IgD-negative memory B cell (primary cell): ENCODE measurements at regions not wholly inside any gene's neighbourhood (a gene's known extent, or its start where the extent isn't known, plus 50 kb on each side); places are given as distances from the start of the nearest gene placed in this dataset.
"Not testable (repeated sequence)": the region's sequence is repeated elsewhere in the genome, so short reads cannot be mapped to it uniquely, and the experiment has no call there.

Experiments used
- H3K27ac Mint-ChIP-seq, 3 donors: one replicate each; pipeline ENCODE4 v1.8.0; 2020 to 2022; ENCODE audit warnings: mild to moderate bottlenecking in 3 of 3, mixed read lengths in 3 of 3, moderate library complexity in 1 of 3
- H3K27me3 Mint-ChIP-seq: one replicate; pipeline ENCODE4 v1.8.0; 2021; ENCODE audit warnings: mixed read lengths
- H3K36me3 Mint-ChIP-seq: one replicate; pipeline ENCODE4 v1.8.0; 2020; ENCODE audit warnings: mild to moderate bottlenecking, mixed read lengths
- H3K4me1 Mint-ChIP-seq, 3 donors: one replicate each; pipeline ENCODE4 v1.8.0; 2020 to 2022; ENCODE audit warnings: mixed read lengths in 3 of 3, mild to moderate bottlenecking in 1 of 3
- H3K4me3 Mint-ChIP-seq, 4 donors: one replicate each; pipeline ENCODE4 v1.8.0; 2020 to 2022; ENCODE audit warnings: mild to moderate bottlenecking in 4 of 4, mixed read lengths in 4 of 4, moderate library complexity in 3 of 4
- H3K9me3 Mint-ChIP-seq, 3 donors: one replicate each; pipeline ENCODE4 v1.8.0; 2020 to 2021; ENCODE audit warnings: mixed read lengths in 3 of 3, mild to moderate bottlenecking in 1 of 3

DNA sequence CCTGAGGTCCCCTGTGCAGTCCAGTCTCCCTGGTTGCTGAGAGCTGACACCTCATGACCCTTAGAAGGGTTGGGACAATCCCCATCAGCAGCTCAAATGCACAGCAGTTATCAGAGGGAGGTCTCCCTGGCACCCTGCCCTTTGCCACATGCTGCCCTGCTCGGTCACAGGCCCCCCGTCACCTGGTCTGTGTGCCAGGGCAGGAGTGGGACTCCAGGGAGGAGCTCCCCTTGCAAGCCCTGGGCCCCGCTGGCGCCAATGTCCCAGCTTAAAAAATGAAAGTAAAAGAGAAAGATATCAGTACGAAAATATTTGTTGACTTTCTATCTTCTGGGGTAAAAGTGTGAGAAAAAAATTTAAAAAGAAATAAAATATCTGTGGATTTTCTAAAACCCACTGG, 68.1 kb upstream of the SLC22A16 start:
- Mint-ChIP-seq H3K27ac (no peak overlapping the region), H3K36me3 (peaks cover 4% of the 10 kb centered on the region), H3K4me3 (peak overlapping the region in 3 of 4 donors; percentile 70 to 81 (median 77)), H3K9me3 (peaks cover 0 to 7% (median 4%) of the 10 kb centered on the region in 3 donors), H3K4me1 (peaks cover 11 to 17% (median 13%) of the 10 kb centered on the region in 3 donors), H3K27me3 (peaks cover 3% of the 10 kb centered on the region)

DNA sequence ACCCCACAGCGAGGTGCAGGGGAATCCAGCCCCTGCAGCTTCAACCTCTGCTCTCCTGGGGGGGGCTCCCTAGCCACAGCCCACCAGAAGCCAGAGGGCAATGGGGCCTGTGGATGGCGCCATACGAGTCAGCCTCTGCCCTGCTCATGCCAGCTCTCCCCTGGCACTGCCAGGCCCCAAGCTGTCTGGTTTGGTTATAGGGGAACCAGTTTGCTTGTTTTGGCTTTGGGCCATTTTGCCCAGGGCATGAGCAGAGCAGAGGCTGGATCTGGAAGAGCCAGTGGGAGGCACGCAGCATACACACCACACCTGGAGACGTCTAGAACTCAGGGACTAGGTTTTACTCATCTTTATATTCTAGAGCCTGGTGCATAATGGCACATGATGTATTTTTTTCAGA, 66.7 kb upstream of the SLC22A16 start:
- H3K27ac Mint-ChIP-seq, result no peak overlapping the region
- H3K27me3 Mint-ChIP-seq, result peaks cover 3% of the 10 kb centered on the region
- peaks cover 4% of the 10 kb centered on the region for H3K36me3 Mint-ChIP-seq
- peaks cover 11 to 17% (median 13%) of the 10 kb centered on the region in 3 donors for H3K4me1 Mint-ChIP-seq
- peaks cover 0 to 7% (median 3%) of the 10 kb centered on the region in 3 donors for H3K9me3 Mint-ChIP-seq
- H3K4me3 Mint-ChIP-seq, result peak overlapping the region in 1 of 4 donors; percentile 76

DNA sequence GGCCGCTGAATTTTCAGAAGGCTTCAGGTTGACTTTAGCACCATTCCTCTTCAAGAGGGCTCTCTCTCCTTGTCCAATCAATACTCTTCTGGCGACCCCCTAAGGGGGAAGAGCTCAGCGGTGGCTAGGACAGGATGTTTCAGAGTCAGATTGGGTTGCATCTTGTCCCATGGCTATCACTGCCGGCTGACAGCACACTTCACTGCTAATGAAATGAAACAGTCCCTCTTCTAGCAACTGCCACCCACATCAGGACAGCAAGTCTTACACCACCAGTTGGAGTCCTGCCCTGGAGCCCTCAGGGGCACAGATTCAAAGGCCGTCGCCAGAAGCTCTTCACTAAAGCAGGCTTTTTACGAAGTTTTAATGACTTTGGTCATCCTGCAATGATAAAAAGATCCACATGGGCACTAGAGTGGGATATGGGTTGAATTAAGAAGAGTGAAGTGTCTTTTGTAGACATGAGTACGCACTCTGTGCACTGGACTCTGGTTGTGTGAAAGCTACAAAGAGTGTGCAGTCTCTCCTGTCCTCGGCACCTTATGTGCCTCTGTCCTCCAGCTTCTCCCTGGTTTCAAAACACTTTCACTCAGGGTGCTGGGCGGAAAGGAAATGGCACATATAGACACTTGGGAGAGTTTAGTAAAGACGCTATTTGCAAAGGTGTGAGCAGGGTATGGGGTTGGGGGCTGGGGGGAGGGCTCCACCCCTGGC, 66.1 kb upstream of the SLC22A16 start:
- H3K4me3 Mint-ChIP-seq, result no peak overlapping the region
- H3K9me3 Mint-ChIP-seq, result peaks cover 0 to 7% (median 3%) of the 10 kb centered on the region in 3 donors
- peaks cover 4% of the 10 kb centered on the region for H3K36me3 Mint-ChIP-seq
- H3K27ac Mint-ChIP-seq, result no peak overlapping the region
- peaks cover 11 to 17% (median 13%) of the 10 kb centered on the region in 3 donors for H3K4me1 Mint-ChIP-seq
- H3K27me3 Mint-ChIP-seq, result peaks cover 3% of the 10 kb centered on the region

DNA sequence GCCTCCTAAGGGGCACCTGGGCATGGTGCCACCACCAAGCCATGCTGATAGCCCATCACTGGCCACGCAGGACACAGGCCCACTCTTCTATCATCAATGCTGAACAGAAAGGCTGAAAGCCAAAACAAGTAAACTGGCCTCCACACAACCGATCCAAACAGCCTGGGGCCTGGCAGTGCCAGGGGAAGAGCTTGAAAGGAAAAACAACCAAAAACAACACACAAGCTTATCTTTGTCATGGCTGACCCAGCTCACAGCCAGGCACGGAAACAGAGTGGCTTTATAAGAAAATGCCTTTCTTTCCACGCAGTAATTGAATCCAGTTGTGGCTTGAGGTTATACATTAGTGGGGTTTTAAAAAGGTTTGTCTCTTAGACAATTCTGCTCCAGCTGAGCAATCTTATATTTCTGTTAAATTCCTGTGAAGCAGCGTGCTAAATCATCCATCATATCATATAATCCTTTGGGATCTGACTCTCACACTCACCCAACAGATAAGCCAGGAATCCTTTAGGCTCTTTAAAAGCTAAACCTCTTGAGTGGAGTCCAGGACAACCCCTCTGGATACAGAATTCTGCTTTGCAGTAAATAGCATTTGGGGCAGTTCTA, 65.4 kb upstream of the SLC22A16 start:
- H3K27me3 Mint-ChIP-seq, result peaks cover 3% of the 10 kb centered on the region

DNA sequence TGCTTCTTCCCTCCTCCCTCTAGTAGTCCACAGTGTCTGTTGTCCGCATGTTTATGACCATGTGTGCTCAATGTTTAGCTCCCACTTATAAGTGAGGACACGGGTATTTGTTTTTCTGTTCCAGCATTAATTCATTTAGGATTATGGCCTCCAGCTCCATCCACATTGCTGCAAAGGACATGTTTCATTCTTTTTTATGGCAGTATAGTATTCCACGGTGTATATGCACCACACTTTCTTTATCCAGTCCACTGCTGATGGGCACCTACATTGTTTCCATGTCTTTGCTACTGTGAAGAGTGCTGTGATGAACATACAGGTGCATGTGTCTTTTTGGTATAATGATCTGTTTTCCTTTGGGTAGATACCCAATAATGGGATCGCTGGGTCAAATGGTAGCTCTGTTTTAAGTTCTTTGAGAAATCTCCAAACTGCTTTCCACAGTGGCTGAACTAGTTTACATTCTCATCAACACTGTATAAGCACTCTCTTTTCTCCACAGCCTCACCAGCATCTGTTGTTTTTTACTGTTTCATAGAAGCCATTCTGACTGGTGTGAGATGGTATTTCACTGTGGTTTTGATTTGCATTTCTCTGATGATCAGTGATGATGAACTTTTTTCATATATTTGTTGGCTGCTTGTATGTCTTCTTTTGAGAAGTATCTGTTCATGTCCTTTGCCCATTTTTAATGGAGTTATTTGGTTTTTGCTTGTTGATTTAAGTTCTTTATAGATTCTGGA, 63.0 kb upstream of the SLC22A16 start:
- not testable (repeated sequence) for H3K4me3 Mint-ChIP-seq, H3K27me3 Mint-ChIP-seq, H3K9me3 Mint-ChIP-seq, H3K36me3 Mint-ChIP-seq
- Mint-ChIP-seq H3K27ac (peak overlapping the region in 1 of 3 donors; percentile 17), H3K4me1 (peaks cover 8 to 13% (median 8%) of the 10 kb centered on the region in 3 donors)

More for the DNA sequence above, 65.4 kb upstream of the SLC22A16 start:
- H3K36me3 Mint-ChIP-seq, result peaks cover 4% of the 10 kb centered on the region
- peaks cover 11 to 19% (median 13%) of the 10 kb centered on the region in 3 donors for H3K4me1 Mint-ChIP-seq
- peak overlapping the region in 1 of 3 donors; percentile 52 for H3K27ac Mint-ChIP-seq
- peaks cover 0 to 7% (median 3%) of the 10 kb centered on the region in 3 donors for H3K9me3 Mint-ChIP-seq
- H3K4me3 Mint-ChIP-seq, result no peak overlapping the region

DNA sequence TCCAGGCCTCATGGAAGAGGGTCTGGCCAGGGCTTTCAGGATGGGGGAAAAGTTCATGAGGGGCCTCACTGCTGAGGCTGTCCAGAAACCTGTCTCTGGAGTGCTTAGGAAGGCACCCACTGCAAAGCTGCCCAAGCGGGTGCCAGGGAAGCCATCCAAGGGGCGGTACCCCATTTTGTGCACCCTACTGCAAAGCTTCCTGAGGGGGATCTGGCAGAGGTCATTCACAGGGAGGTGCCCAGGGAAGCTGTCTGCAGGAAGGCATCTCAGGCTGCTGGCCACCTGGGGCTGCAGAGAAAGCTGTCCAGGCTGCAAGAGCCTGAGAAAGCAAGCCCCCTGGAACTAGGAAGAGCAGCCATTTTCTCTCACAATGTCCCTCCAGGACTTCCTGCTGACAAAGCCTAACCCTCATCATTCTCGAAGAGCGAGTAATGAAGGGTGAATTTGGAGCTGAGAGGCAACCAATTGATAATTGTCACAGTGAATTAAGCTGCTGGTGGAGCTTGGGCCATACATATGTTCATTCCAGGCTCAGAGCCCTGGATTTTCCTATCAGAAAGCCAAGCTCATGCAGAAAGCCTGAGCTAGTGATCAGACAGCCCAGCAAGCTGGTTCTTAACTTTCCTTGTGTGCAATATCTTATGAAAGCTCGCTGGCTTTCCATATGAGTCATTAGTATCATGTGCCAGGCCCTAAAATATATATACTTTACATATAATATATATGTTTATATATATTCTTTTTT, 62.2 kb upstream of the SLC22A16 start:
- Mint-ChIP-seq H3K9me3 (peaks cover 0 to 5% (median 5%) of the 10 kb centered on the region in 3 donors), H3K4me3 (no peak overlapping the region), H3K27ac (no peak overlapping the region), H3K36me3 (peaks cover 2% of the 10 kb centered on the region), H3K4me1 (peaks cover 4 to 10% (median 5%) of the 10 kb centered on the region in 3 donors), H3K27me3 (peaks cover 1% of the 10 kb centered on the region)

DNA sequence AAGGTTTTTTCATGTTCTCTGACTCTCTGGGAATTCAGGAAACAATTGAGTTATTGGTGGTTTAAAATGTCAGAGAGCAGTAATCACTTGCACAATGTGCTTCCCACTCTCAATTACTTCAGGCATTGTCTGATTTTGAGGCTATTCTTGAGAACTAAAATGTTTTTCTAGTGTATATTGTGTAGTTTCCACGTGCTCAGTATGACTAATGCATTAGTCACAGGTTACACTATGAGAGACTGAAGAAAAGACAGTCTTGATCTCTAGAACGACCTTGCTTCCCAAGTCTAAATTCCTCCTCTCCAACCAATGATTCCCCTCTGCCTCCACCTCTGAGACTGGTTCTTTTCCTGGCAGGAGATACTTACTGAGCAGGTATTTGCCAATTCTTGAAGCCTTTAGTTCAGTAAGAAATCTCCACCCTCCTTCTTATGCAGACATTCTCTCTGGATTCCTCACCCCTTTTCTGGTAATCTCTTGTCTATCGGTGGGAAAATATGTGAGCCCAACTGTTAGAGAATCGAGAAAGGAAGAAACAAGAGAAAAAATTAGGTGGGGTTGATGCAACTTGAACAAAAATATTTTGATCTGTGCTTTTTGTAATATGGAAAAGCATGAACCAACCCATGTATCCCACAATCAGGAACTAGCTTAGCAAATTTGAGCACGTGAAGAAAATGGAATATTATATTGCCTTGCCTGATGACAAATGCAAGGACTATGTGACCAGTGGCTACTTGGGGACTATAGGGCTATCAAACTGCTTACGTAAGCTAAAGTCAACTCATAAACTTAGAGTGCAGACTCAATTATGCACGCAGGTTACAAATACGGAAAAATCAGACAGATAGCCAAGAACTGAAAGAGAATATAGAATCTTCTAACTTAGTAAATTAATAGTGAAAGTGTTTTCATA, 61.1 kb upstream of the SLC22A16 start:
- Mint-ChIP-seq H3K9me3 (peaks cover 0 to 5% (median 5%) of the 10 kb centered on the region in 3 donors), H3K4me1 (peaks cover 0 to 6% (median 2%) of the 10 kb centered on the region in 3 donors), H3K27ac (no peak overlapping the region), H3K36me3 (peaks cover 2% of the 10 kb centered on the region), H3K4me3 (no peak overlapping the region), H3K27me3 (no peaks in the 10 kb centered on the region)

DNA sequence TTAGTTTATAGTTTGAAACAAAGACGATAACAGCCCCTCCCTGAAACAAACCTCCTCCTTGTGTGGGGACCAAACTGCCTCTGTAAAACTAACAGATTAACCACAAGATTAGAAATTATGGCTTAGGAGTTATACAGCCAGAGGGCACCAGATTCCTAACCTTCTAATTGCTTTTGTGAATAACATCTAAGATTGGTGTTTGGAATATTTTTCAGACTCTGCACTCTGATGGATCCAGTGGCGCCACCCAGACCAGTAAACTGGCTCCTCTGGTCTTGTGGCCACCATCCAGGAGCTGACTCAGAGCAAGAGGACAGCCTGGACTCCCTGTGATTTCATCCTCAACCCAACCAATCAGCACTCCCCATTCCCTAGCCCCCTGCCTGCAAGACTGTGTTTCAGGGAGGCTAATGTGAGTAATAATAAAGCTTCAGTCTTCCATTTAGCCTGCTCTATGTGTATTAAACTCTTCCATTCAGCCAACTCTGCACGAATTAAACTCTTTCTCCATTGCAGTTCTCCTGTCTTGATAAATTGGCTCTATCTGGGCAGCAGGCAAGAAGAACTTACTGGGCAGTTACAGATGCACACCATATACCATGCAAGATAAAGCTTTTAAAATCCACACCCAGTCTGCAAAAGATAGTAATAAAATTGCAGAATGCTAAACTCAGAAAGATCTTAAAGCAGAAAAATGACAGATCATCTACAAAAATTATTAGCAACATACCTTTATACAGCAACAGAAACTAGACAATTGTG, 58.5 kb upstream of the SLC22A16 start:
- Mint-ChIP-seq H3K4me1 (peaks cover 0 to 4% (median 2%) of the 10 kb centered on the region in 3 donors), H3K9me3 (peaks cover 0 to 5% (median 5%) of the 10 kb centered on the region in 3 donors), H3K36me3 (peaks cover 2% of the 10 kb centered on the region), H3K27me3 (no peaks in the 10 kb centered on the region), H3K4me3 (no peak overlapping the region), H3K27ac (peak overlapping the region in 1 of 3 donors; percentile 57)

DNA sequence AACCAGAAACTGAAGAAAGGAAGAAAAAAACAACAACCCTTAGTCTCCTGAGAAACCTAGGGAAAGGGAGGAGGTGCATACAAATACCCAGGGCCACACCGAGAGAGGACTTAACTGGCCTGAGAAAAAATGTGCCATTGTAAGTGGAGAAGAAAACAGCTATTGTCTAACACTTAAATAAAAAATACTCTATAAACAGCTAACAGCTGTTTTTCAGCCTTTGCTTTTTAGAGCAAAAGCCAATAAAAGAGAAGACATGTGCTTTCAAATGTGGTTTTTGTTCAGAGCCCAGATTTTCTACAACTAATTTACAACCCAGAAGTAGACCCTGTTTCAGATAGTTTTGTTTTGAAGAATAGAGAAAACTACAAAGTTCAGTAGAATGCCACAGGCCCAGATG, 56.0 kb upstream of the SLC22A16 start:
- no peak overlapping the region for H3K27ac Mint-ChIP-seq
- H3K36me3 Mint-ChIP-seq, result peaks cover 2% of the 10 kb centered on the region
- no peak overlapping the region for H3K4me3 Mint-ChIP-seq
- H3K4me1 Mint-ChIP-seq, result peaks cover 0 to 4% (median 0%) of the 10 kb centered on the region in 3 donors
- peaks cover 0 to 5% (median 5%) of the 10 kb centered on the region in 3 donors for H3K9me3 Mint-ChIP-seq
- H3K27me3 Mint-ChIP-seq, result no peaks in the 10 kb centered on the region

DNA sequence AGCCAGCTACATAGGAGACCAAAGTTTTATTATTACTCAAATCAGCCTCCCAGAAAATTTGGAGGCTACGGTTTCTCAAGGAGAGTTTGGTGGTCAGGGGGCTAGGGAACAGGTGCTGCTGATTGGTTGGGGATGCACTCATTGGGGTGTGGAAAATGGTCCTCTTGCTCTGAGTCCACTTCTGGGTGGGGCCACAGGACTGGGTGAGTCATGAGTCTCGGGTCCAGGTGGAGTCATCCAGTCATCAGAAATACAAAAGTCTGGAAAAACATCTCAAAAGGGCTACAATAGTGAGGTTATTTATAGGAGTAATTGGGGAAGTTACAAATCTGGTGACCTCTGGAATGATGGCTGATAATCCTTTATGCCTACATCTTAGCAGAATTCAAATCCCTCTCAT, 54.3 kb upstream of the SLC22A16 start:
- Mint-ChIP-seq H3K27me3 (no peaks in the 10 kb centered on the region), H3K4me3 (no peak overlapping the region), H3K4me1 (peaks cover 0 to 1% (median 0%) of the 10 kb centered on the region in 3 donors), H3K9me3 (peaks cover 0 to 5% (median 5%) of the 10 kb centered on the region in 3 donors), H3K36me3 (peaks cover 2% of the 10 kb centered on the region), H3K27ac (no peak overlapping the region)

DNA sequence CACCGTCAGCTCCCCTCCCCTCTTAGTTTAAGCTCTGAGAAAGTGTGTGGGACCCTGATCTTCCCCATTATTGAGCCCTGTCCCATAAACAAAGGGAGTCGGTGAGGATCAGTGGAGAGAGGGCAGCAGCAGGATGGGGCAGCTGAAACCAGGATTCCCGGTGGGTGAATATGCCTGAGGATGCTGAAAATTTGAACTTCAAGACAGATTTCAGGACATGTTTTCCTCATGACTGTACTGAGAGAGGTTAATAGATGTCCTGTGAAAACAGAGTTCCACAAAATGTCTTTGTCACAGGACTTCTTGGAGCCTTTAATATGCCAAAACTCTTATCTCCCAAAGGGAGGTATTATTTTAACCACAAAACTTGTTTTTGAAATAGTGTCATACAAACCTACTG, 53.5 kb upstream of the SLC22A16 start:
- H3K27ac Mint-ChIP-seq, result no peak overlapping the region

DNA sequence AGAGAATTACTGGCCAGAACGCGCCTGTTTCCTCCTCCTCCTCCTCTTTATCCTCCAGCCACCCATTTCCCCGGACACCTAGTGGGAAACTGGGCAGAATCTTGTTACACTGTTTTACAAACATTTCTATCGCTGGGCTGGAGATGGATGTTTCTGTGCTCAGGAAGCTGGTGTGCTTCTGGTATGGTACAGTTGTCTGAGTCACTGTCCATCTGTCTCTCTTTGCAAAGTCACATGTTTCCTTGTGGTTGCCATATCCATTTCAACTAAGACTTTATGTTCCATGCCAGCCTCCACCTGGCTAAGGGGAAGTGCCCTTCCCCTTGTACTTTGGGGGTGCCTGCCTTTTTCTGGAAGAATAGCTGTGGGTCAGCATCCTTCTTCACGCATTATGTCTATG, 52.9 kb upstream of the SLC22A16 start:
- H3K36me3 Mint-ChIP-seq, result no peaks in the 10 kb centered on the region
- no peaks in the 10 kb centered on the region for H3K9me3 Mint-ChIP-seq
- no peak overlapping the region for H3K27ac Mint-ChIP-seq
- H3K4me1 Mint-ChIP-seq, result peaks cover 0 to 1% (median 0%) of the 10 kb centered on the region in 3 donors
- H3K4me3 Mint-ChIP-seq, result no peak overlapping the region
- H3K27me3 Mint-ChIP-seq, result no peaks in the 10 kb centered on the region

More for the DNA sequence above, 53.5 kb upstream of the SLC22A16 start:
- no peaks in the 10 kb centered on the region for H3K27me3 Mint-ChIP-seq
- peaks cover 0 to 1% (median 1%) of the 10 kb centered on the region in 3 donors for H3K9me3 Mint-ChIP-seq
- peaks cover 0 to 1% (median 0%) of the 10 kb centered on the region in 3 donors for H3K4me1 Mint-ChIP-seq
- H3K36me3 Mint-ChIP-seq, result no peaks in the 10 kb centered on the region
- no peak overlapping the region for H3K4me3 Mint-ChIP-seq

DNA sequence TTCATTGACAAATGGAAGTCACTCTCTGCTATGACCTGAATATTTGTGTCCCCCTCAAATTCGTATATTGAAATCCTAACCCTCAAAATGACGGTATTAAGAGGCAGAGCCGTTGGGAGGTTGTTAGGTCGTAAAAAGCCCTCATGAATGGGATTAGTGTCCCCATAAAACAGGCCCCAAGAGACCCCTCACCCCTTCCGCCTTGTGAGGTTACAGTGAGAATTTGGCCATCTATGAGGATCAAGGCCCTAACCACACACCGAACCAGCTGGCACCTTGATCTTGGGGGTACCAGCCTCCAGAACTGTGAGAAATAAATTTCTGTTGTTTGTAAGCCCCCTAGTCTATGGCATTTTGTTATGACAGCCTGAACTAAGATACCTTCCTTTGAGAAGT, 52.5 kb upstream of the SLC22A16 start:
- Mint-ChIP-seq H3K4me1 (peaks cover 0 to 1% (median 0%) of the 10 kb centered on the region in 3 donors), H3K4me3 (no peak overlapping the region), H3K9me3 (no peaks in the 10 kb centered on the region), H3K27me3 (no peaks in the 10 kb centered on the region), H3K27ac (no peak overlapping the region), H3K36me3 (no peaks in the 10 kb centered on the region)
